Suppressor macrophage treated with lipopolysaccharide for 1 hour (primary cell): ENCODE measurements at regions not wholly inside any gene's neighbourhood (a gene's known extent, or its start where the extent isn't known, plus 50 kb on each side); places are given as distances from the start of the nearest gene placed in this dataset.
"Not testable (repeated sequence)": the region's sequence is repeated elsewhere in the genome, so short reads cannot be mapped to it uniquely, and the experiment has no call there.

ENCODE experiments used
- DNase-seq, 3 donors: peaks; one replicate each; pipeline ENCODE4 v3.0.0-alpha.2; 2020 to 2022

- no peak for DNase-seq
Measured at GRCh38 chr14:104230946-104231345, 92.6 kb downstream of the KIF26A start.

GRCh38 chr14:104232070-104232484, 93.7 kb downstream of the KIF26A start:
- DNase-seq, result no peak

- DNase-seq, result not testable (repeated sequence)
Measured at GRCh38 chr14:104234007-104234786, 95.8 kb downstream of the KIF26A start.

GRCh38 chr14:104235686-104236085, 97.3 kb downstream of the KIF26A start:
- DNase-seq, result no peak

- no peak for DNase-seq
Measured at GRCh38 chr14:104237651-104238423, 99.5 kb downstream of the KIF26A start.

- DNase-seq, result no peak
Measured at GRCh38 chr14:104238424-104239184, 100.2 kb downstream of the KIF26A start.

GRCh38 chr14:104239185-104239775, 100.9 kb downstream of the KIF26A start:
- no peak for DNase-seq

GRCh38 chr14:104239861-104240301, 101.5 kb downstream of the KIF26A start:
- DNase-seq, result no peak

GRCh38 chr14:104240434-104241157, 102.2 kb downstream of the KIF26A start:
- no peak for DNase-seq

- DNase-seq, result no peak
Measured at GRCh38 chr14:104243200-104243599, 104.8 kb downstream of the KIF26A start.

GRCh38 chr14:104244221-104245011, 106.0 kb downstream of the KIF26A start:
- no peak for DNase-seq

GRCh38 chr14:104245075-104245474, 106.7 kb downstream of the KIF26A start:
- no peak for DNase-seq

GRCh38 chr14:104245723-104246122, 107.3 kb downstream of the KIF26A start:
- no peak for DNase-seq

- DNase-seq, result no peak
Measured at GRCh38 chr14:104246401-104247335, 108.3 kb downstream of the KIF26A start.

GRCh38 chr14:104247336-104248202, 109.2 kb downstream of the KIF26A start:
- DNase-seq, result no peak

GRCh38 chr14:104248203-104249055, 110.0 kb downstream of the KIF26A start:
- DNase-seq, result no peak

GRCh38 chr14:104249089-104249488, 110.7 kb downstream of the KIF26A start:
- DNase-seq, result no peak

- DNase-seq, result no peak
Measured at GRCh38 chr14:104249706-104250105, 111.3 kb downstream of the KIF26A start.
